ENCODE measurements at regions not wholly inside any gene's neighbourhood (a gene's known extent, or its start where the extent isn't known, plus 50 kb on each side); places are given as distances from the start of the nearest gene placed in this dataset.

DNA sequence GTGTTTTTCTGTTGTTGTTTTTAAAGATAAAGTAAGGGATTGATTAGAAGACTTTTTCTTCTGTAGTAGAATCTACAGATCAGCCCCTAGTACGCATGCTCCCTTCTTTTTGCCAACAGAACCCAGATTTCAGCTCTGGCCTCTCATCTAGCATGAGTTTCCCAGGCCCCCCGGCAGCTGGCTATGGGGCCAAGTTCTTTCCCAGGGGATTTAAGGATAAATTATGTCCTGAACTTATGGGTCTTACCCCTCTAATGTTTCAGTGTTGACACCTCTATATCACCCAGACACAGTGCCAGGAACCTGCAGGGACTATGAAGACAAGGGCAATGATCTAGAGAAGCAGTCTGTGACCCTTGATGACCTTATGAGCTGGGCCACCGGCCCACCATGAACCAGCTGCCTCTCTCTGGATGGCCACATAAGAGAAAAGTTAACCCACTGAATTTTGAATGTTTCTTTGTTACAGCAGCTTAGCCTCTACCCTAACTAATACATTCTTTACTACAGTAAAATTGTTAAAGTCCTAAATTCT lies 150.5 kb downstream of the UNC5CL start:
- TF ChIP-seq, protein P1, sequence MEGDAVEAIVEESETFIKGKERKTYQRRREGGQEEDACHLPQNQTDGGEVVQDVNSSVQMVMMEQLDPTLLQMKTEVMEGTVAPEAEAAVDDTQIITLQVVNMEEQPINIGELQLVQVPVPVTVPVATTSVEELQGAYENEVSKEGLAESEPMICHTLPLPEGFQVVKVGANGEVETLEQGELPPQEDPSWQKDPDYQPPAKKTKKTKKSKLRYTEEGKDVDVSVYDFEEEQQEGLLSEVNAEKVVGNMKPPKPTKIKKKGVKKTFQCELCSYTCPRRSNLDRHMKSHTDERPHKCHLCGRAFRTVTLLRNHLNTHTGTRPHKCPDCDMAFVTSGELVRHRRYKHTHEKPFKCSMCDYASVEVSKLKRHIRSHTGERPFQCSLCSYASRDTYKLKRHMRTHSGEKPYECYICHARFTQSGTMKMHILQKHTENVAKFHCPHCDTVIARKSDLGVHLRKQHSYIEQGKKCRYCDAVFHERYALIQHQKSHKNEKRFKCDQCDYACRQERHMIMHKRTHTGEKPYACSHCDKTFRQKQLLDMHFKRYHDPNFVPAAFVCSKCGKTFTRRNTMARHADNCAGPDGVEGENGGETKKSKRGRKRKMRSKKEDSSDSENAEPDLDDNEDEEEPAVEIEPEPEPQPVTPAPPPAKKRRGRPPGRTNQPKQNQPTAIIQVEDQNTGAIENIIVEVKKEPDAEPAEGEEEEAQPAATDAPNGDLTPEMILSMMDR (optimal IDR thresholded peaks at IDR 0.05 in 1 of 3, IDR thresholded peaks at IDR 0.05 in 1 of 3, conservative IDR thresholded peaks at IDR 0.05 in 1 of 3; ENCODE audit: extremely low read depth in 1 of 3, insufficient read depth in 2 of 3, low read length in 3 of 3): no peak
- no peak for TF ChIP-seq EZH2 (IDR thresholded peaks at IDR 0.05; ENCODE audit: low read length)
